Adrenal gland (tissue), 9 donors: ENCODE measurements at regions not wholly inside any gene's neighbourhood (a gene's known extent, or its start where the extent isn't known, plus 50 kb on each side); places are given as distances from the start of the nearest gene placed in this dataset.
A peak's percentile ranks its signal among the peaks of the same experiment; 100 is the strongest.

ENCODE experiments used
- DNase-seq, 7 donors: peaks; one replicate each; pipeline ENCODE4 v3.0.0-alpha.2; 2019 to 2020
- H3K27ac ChIP-seq, 5 donors: fragments of 200-600 bp; sonication (generic) in 4 of 5; 1 replicate in 3 of 5; 2 replicates in 2 of 5; pipeline versions ENCODE4 v1.5.1 to v1.8.0; 2016 to 2020; ENCODE audit warnings: mild to moderate bottlenecking in 1 of 5
- H3K27me3 ChIP-seq: fragments of 200-600 bp; 2 replicates; pipeline ENCODE4 v1.8.0; 2021
- H3K36me3 ChIP-seq, 2 donors: fragments of 200-600 bp; replicated peaks in 1 of 2; 1 replicate in 1 of 2; 2 replicates in 1 of 2; pipeline versions ENCODE4 v1.5.1 to v1.8.0; 2018 to 2022
- H3K4me1 ChIP-seq, 2 donors: fragments of 200-600 bp; replicated peaks in 1 of 2; 1 replicate in 1 of 2; 2 replicates in 1 of 2; pipeline versions ENCODE4 v1.5.1 to v1.8.0; 2018 to 2021
- H3K4me3 ChIP-seq, 4 donors: fragments of 200-600 bp; sonication (generic) in 3 of 4; one replicate each; pipeline ENCODE4 v1.5.1; 2016 to 2018
- H3K9me3 ChIP-seq, 3 donors: fragments of 200-600 bp; sonication (generic) in 1 of 3; replicated peaks in 1 of 3; 1 replicate in 2 of 3; 2 replicates in 1 of 3; pipeline versions ENCODE4 v1.5.1 to v1.8.0; 2016 to 2021
- CTCF ChIP-seq, 6 experiments: fragments of 450-650 bp in 4 of 6; fragments of 200-600 bp in 2 of 6; sonication (generic) in 1 of 6; IDR thresholded peaks; 1 replicate in 5 of 6; 2 replicates in 1 of 6; pipeline versions ENCODE4 v1.5.1 to v1.8.0; 2016 to 2021; ENCODE audit warnings: antibody characterized with exemption in 6 of 6, mild to moderate bottlenecking in 2 of 6, moderate library complexity in 1 of 6
- POLR2A ChIP-seq, 2 donors: fragments of 450-650 bp; IDR thresholded peaks; one replicate each; pipeline ENCODE4 v1.6.1; 2017; ENCODE audit warnings: antibody characterized with exemption in 2 of 2, mild to moderate bottlenecking in 2 of 2, moderate library complexity in 1 of 2
- WGBS, 4 donors: extraction: QIAGEN DNeasy Blood & Tissue Kit in 2 of 4; methylation state at CpG; one replicate each; pipeline versions ENCODE4 v1.1.5 to v1.1.7; 2013 to 2017; 5-methylcytosine and 5-hydroxymethylcytosine counted together
- intact Hi-C, 2 donors: fragments of 100-400 bp; cut with DNase I; formaldehyde crosslinking; loops; one replicate each; pipeline versions ENCODE4 v1.14.1 to v1.15.0; 2022 to 2023
- donor health status: healthy with polysubstance abuse.
- donor health status: Bipolar disorder and iron deficiency.
- donor health status: DM: yes; HTN: yes; CAD: no.
- donor health status: DM: no; HTN: no; CAD: no.
- donor health status: DM: no; HTN: no; CAD: no.

- Histone ChIP-seq H3K4me1 (no peaks in the 10 kb centered on the region), H3K4me3 (no peak overlapping the region), H3K36me3 (no peaks in the 10 kb centered on the region), H3K27ac (no peak overlapping the region), H3K9me3 (no peaks in the 10 kb centered on the region), H3K27me3 (no peaks in the 10 kb centered on the region)
- intact Hi-C loops = loop anchor here (5.0 kb wide), 3 partner anchors 182 to 247 kb away; no protein-coding TSS in a partner anchor
- no peak for TF ChIP-seq POLR2A (IDR thresholded peaks at IDR 0.05)
- no peak for TF ChIP-seq CTCF (IDR thresholded peaks at IDR 0.05)
- 70 to 88% (median 74%) methylated on average over 3 to 5 of the region's 5 CpGs for WGBS, 4 donors
- no peak for DNase-seq
These were observed 341.2 kb downstream of the DYSF start for GRCh38 chr2:71794611-71795010.

- Histone ChIP-seq H3K36me3 (no peaks in the 10 kb centered on the region), H3K4me3 (no peak overlapping the region), H3K27me3 (no peaks in the 10 kb centered on the region), H3K27ac (no peak overlapping the region), H3K9me3 (no peaks in the 10 kb centered on the region), H3K4me1 (no peaks in the 10 kb centered on the region)
- no peak for TF ChIP-seq CTCF (IDR thresholded peaks at IDR 0.05)
- no peak for TF ChIP-seq POLR2A (IDR thresholded peaks at IDR 0.05)
- DNase-seq = no peak
- 92 to 100% (median 95%) methylated on average over 1 to 2 of the region's 2 CpGs for WGBS, 4 donors
- intact Hi-C loops = loop anchor here in 1 of 2 donors (5.0 kb wide), 1 partner anchor 187 kb away; no protein-coding TSS in a partner anchor
These were observed 340.6 kb downstream of the DYSF start for GRCh38 chr2:71793926-71794325.

- no peak for DNase-seq
- intact Hi-C loops = loop anchor here in 1 of 2 donors (5.0 kb wide), 1 partner anchor 186 kb away; no protein-coding TSS in a partner anchor
- TF ChIP-seq POLR2A (IDR thresholded peaks at IDR 0.05) = no peak
- no peak for TF ChIP-seq CTCF (IDR thresholded peaks at IDR 0.05)
- no peaks in the 10 kb centered on the region for H3K27me3 ChIP-seq
- H3K27ac ChIP-seq = no peak overlapping the region
- no peaks in the 10 kb centered on the region for H3K36me3 ChIP-seq
- 89 to 97% (median 92%) methylated on average over 9 to 10 of the region's 10 CpGs for WGBS, 4 donors
- H3K9me3 ChIP-seq = no peaks in the 10 kb centered on the region
- no peak overlapping the region for H3K4me3 ChIP-seq
- H3K4me1 ChIP-seq = no peaks in the 10 kb centered on the region
These were observed 339.8 kb downstream of the DYSF start for GRCh38 chr2:71792926-71793761.

GRCh38 chr2:71791501-71792135 is 338.3 kb downstream of the DYSF start:
- H3K9me3 ChIP-seq = no peaks in the 10 kb centered on the region
- no peak overlapping the region for H3K27ac ChIP-seq
- peak in 1 of 7 donors; percentile 21 for DNase-seq
- H3K27me3 ChIP-seq = no peaks in the 10 kb centered on the region
- TF ChIP-seq CTCF (IDR thresholded peaks at IDR 0.05) (no peak), POLR2A (IDR thresholded peaks at IDR 0.05) (no peak)
- no peak overlapping the region for H3K4me3 ChIP-seq
- WGBS, 4 donors = 83 to 96% (median 91%) methylated on average over 8 to 14 of the region's 14 CpGs
- H3K4me1 ChIP-seq = no peaks in the 10 kb centered on the region
- intact Hi-C loops = loop anchor here in 1 of 2 donors (5.0 kb wide), 1 partner anchor 184 kb away; no protein-coding TSS in a partner anchor
- H3K36me3 ChIP-seq = no peaks in the 10 kb centered on the region
